Caco-2 (cell line): ENCODE measurements at regions not wholly inside any gene's neighbourhood (a gene's known extent, or its start where the extent isn't known, plus 50 kb on each side); places are given as distances from the start of the nearest gene placed in this dataset.
A peak's percentile ranks its signal among the peaks of the same experiment; 100 is the strongest.

ENCODE experiments used
- BruUV-seq: library from RNA; stranded (reverse); fragments of 400-500 nt; replicated peaks from 2 replicates; lab custom pipeline; 2021; lab: Mats Ljungman, UMichigan
- CTCF ChIA-PET: fragments of 300-600 bp; sonication (Branson Sonifier 250); formaldehyde crosslinking; loops from one replicate; lab custom pipeline; 2022; ENCODE audit warnings: antibody characterized with exemption; lab: Charles Lee
- POLR2A ChIA-PET: fragments of 300-600 bp; sonication (Branson Sonifier 250); formaldehyde crosslinking; loops from one replicate; lab custom pipeline; 2022; ENCODE audit warnings: antibody characterized with exemption; lab: Charles Lee
- DNase-seq, 2 experiments: peaks; one replicate each; pipeline versions ENCODE4 v3.0.0 to v3.0.0-alpha.2; 2020 to 2022
- H3K27me3 ChIP-seq: replicated peaks from 2 replicates; pipeline ENCODE4 v1.6.0; 2011; ENCODE audit warnings: low read length; ENCODE audit not compliant: control insufficient read depth, insufficient read depth
- H3K36me3 ChIP-seq: 2 replicates; pipeline ENCODE4 v1.5.1; 2011; ENCODE audit warnings: low read length; ENCODE audit not compliant: control insufficient read depth, insufficient read depth
- H3K4me1 ChIP-seq: fragments of 250-450 bp; sonication (Bioruptor Pico); 2 replicates; pipeline ENCODE4 v1.5.1; 2020; ENCODE audit warnings: mild to moderate bottlenecking
- H3K4me3 ChIP-seq: 2 replicates; pipeline ENCODE4 v1.5.1; 2011; ENCODE audit warnings: low read depth, mild to moderate bottlenecking, control low read depth, low read length
- H3K9me3 ChIP-seq: fragments of 250-450 bp; sonication (Bioruptor Pico); 2 replicates; pipeline ENCODE4 v1.5.1; 2020; ENCODE audit warnings: mild to moderate bottlenecking, moderate library complexity
- H3K27ac Mint-ChIP-seq: one replicate; pipeline ENCODE4 v1.8.0; 2022; ENCODE audit warnings: mixed read lengths; ENCODE audit not compliant: unreplicated experiment
- H3K27me3 Mint-ChIP-seq: one replicate; pipeline ENCODE4 v1.8.0; 2022; ENCODE audit warnings: mixed read lengths; ENCODE audit not compliant: insufficient read depth, unreplicated experiment
- H3K36me3 Mint-ChIP-seq: one replicate; pipeline ENCODE4 v1.8.0; 2022; ENCODE audit warnings: mild to moderate bottlenecking, mixed read lengths; ENCODE audit not compliant: insufficient read depth, unreplicated experiment
- H3K4me1 Mint-ChIP-seq: one replicate; pipeline ENCODE4 v1.8.0; 2022; ENCODE audit warnings: low read depth, mixed read lengths; ENCODE audit not compliant: unreplicated experiment
- H3K4me3 Mint-ChIP-seq: one replicate; pipeline ENCODE4 v1.8.0; 2022; ENCODE audit warnings: mild to moderate bottlenecking, moderate library complexity, mixed read lengths; ENCODE audit not compliant: unreplicated experiment
- H3K9me3 Mint-ChIP-seq: one replicate; pipeline ENCODE4 v1.8.0; 2022; ENCODE audit warnings: mixed read lengths; ENCODE audit not compliant: unreplicated experiment
- CTCF ChIP-seq, 2 experiments: fragments of 200-600 bp in 1 of 2; IDR thresholded peaks; 1 replicate in 1 of 2; 2 replicates in 1 of 2; pipeline versions ENCODE4 v1.5.1 to v1.8.0; 2011 to 2022; ENCODE audit warnings: antibody characterized with exemption in 1 of 2, control low read depth in 1 of 2, inconsistent platforms in 1 of 2, low read depth in 1 of 2, low read length in 1 of 2, mild to moderate bottlenecking in 1 of 2, moderate library complexity in 1 of 2; ENCODE audit not compliant: insufficient read depth in 1 of 2, severe bottlenecking in 1 of 2, unreplicated experiment in 1 of 2
- intact Hi-C: fragments of 100-400 bp; cut with micrococcal nuclease; formaldehyde crosslinking; loops from one replicate; pipeline ENCODE4 v1.10.0; 2022; ENCODE audit not compliant: unreplicated experiment

- no peaks in the 10 kb centered on the region for H3K36me3 ChIP-seq
- POLR2A ChIA-PET = no interaction called here
- CTCF ChIA-PET = no interaction called here
- Mint-ChIP-seq H3K9me3 (no peaks in the 10 kb centered on the region), H3K27me3 (no peaks in the 10 kb centered on the region), H3K27ac (no peak overlapping the region), H3K4me3 (no peak overlapping the region), H3K36me3 (no peaks in the 10 kb centered on the region), H3K4me1 (no peaks in the 10 kb centered on the region)
- H3K27me3 ChIP-seq = no peaks in the 10 kb centered on the region
- no peaks in the 10 kb centered on the region for H3K9me3 ChIP-seq
- no TSS peak for BruUV-seq
- TF ChIP-seq CTCF (IDR thresholded peaks at IDR 0.05; ENCODE audit: insufficient read depth in 1 of 2, low read depth in 1 of 2, low read length in 1 of 2, severe bottlenecking in 1 of 2, unreplicated experiment in 1 of 2) = no peak
- no peak overlapping the region for H3K4me3 ChIP-seq
- peak in 1 of 2 experiments; percentile 32 for DNase-seq
- intact Hi-C loops = no loop called here
- H3K4me1 ChIP-seq = no peaks in the 10 kb centered on the region
Observed at GRCh38 chr17:6269478-6269877, 165.4 kb downstream of the AIPL1 start.

GRCh38 chr17:6261466-6261865, 173.5 kb downstream of the AIPL1 start:
- no TSS peak for BruUV-seq
- Mint-ChIP-seq H3K27me3 (peaks cover 27% of the 10 kb centered on the region), H3K9me3 (no peaks in the 10 kb centered on the region), H3K27ac (no peak overlapping the region), H3K4me3 (no peak overlapping the region), H3K36me3 (no peaks in the 10 kb centered on the region), H3K4me1 (no peaks in the 10 kb centered on the region)
- TF ChIP-seq CTCF (IDR thresholded peaks at IDR 0.05; ENCODE audit: insufficient read depth in 1 of 2, low read depth in 1 of 2, low read length in 1 of 2, severe bottlenecking in 1 of 2, unreplicated experiment in 1 of 2) = no peak
- Histone ChIP-seq H3K4me3 (no peak overlapping the region), H3K4me1 (no peaks in the 10 kb centered on the region), H3K9me3 (no peaks in the 10 kb centered on the region), H3K27me3 (no peaks in the 10 kb centered on the region), H3K36me3 (no peaks in the 10 kb centered on the region)
- DNase-seq = no peak
- POLR2A ChIA-PET = no interaction called here
- CTCF ChIA-PET = no interaction called here
- intact Hi-C loops = no loop called here

GRCh38 chr17:6259899-6260298, 175.0 kb downstream of the AIPL1 start:
- Mint-ChIP-seq H3K27me3 (peaks cover 27% of the 10 kb centered on the region), H3K4me3 (no peak overlapping the region), H3K27ac (no peak overlapping the region), H3K4me1 (no peaks in the 10 kb centered on the region), H3K36me3 (no peaks in the 10 kb centered on the region), H3K9me3 (no peaks in the 10 kb centered on the region)
- no peak for DNase-seq
- ChIA-PET CTCF (no interaction called here), POLR2A (no interaction called here)
- H3K4me1 ChIP-seq = no peaks in the 10 kb centered on the region
- H3K9me3 ChIP-seq = no peaks in the 10 kb centered on the region
- TF ChIP-seq CTCF (IDR thresholded peaks at IDR 0.05; ENCODE audit: insufficient read depth in 1 of 2, low read depth in 1 of 2, low read length in 1 of 2, severe bottlenecking in 1 of 2, unreplicated experiment in 1 of 2) = no peak
- BruUV-seq = no TSS peak
- no peak overlapping the region for H3K4me3 ChIP-seq
- intact Hi-C loops = no loop called here
- no peaks in the 10 kb centered on the region for H3K36me3 ChIP-seq
- H3K27me3 ChIP-seq = no peaks in the 10 kb centered on the region
